ENCODE measurements at regions not wholly inside any gene's neighbourhood (a gene's known extent, or its start where the extent isn't known, plus 50 kb on each side); places are given as distances from the start of the nearest gene placed in this dataset.

GRCh38 chr5:174840435-174840834 is 116.1 kb downstream of the MSX2 start:
- TF ChIP-seq CTCF (IDR thresholded peaks at IDR 0.05) (no peak), POLR2A (IDR thresholded peaks at IDR 0.05) (no peak)

Measured in heart left ventricle (tissue), 13 donors.